ENCODE measurements at regions not wholly inside any gene's neighbourhood (a gene's known extent, or its start where the extent isn't known, plus 50 kb on each side); places are given as distances from the start of the nearest gene placed in this dataset.
"Not testable (repeated sequence)": the region's sequence is repeated elsewhere in the genome, so short reads cannot be mapped to it uniquely, and the experiment has no call there.

DNA sequence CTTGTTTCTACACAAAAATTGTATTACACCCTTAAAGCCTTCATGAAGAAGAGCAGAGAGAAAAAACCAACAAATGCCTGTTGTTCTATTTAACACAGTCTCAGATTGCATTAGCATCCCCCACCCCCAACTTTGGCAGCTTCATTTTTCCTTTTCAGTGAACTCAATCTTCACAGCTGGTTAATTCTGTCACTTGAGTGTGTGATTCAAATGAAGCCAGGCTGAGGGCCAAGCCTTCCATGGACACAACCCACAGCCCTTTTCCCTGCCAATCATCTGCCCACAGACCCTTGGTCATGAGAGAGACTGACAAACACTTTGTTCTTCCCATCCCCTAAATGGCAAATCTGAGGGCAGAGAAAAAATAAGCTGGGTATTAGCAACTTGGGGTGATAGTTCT is 217.5 kb upstream of the NMUR2 start:
- no peak for FAIRE-seq

DNA sequence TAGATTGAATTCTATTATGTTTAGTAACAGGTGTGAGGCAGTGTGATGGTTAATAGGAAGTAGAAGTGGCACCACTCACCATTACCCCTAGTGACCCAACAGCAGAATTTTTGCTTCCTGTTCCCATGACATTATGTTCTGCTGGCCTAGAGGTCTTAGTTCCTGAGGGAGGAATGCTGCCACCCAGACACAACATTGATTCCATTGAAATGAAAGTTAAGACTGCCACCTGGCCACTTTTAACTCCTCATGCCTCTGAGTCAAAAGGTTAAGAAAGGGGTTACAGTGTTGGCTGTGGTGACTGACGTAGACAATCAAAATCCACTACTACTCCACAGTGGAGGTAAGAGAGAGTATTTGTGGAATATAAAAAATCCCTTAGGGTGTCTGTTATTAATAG is 218.9 kb upstream of the NMUR2 start:
- no peak for FAIRE-seq

DNA sequence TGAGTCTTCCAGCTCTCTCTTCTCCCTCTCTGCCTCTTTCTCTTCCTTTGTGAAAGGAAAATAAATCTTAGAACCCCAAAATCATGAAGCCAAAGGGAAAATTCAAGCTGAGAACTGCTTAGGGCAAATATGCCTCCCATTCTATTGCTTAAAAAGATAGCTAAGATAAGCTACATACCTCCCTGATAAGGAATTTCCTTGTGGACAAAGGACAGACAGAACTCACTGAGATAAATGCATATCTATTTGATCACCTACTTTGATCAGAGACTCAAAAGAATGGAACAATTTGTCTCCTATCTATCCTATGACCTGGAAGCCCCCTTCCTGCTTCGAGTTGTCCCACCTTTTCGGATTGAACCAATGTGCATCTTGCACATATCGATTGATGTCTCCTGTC is 220.6 kb upstream of the NMUR2 start:
- no peak for FAIRE-seq

DNA sequence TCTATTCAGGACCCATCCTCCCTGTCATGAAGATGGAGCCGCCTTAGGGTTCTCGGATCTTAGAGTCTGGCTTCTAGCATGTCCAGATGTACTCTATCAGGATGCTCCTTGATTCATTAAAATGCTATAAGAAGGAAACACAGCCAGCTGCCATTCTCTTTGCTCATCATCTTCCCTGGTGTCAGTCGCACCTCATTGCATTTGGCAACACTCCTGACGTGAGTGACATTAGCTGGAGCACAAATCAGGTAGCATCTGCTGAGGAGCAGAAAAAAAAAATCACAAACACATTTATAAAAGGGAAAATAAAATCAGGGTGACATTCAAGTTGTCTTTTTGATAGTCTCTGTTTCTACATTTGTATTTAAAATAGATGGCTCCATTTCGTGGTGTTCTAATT is 226.1 kb upstream of the NMUR2 start:
- no peak for FAIRE-seq

DNA sequence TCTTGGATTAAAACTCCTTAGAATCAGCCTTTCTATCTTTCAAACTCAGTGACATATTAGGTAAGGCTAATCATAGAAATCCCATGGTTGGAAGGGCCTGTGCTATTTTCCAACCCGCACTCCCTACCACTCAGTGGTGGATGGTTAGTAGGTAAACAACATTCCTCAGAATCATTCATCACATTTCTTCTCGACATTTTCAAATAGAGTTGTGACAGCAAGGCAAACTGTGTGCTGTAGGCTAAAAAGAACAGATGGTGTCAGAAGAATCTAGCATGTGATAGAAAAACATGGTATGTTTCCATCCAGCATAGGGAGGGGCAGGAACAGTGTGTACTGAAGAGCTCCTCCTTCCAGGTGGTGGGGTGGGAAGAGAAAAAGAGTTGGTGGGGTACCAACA is 227.3 kb upstream of the NMUR2 start:
- FAIRE-seq: no peak

DNA sequence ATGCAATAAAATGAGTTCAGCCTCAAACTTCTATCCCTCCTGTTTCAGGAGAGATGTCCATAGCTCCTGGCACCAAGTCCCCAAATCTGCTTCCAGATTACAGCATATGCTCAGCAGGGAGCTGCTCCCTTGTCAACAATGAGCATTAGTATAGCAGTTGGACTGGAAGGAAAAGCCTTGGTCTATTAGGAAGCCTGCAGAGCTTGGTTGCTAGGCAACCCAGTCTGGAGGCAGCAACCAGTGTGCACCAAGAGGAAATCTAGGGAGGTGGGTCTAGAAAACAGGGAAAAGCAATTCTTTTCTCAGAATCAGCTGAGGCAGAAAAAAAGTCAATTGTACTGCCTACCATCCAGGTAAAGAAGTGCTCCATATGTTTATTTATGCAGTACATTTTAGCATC is 229.5 kb upstream of the NMUR2 start:
- no peak for FAIRE-seq

DNA sequence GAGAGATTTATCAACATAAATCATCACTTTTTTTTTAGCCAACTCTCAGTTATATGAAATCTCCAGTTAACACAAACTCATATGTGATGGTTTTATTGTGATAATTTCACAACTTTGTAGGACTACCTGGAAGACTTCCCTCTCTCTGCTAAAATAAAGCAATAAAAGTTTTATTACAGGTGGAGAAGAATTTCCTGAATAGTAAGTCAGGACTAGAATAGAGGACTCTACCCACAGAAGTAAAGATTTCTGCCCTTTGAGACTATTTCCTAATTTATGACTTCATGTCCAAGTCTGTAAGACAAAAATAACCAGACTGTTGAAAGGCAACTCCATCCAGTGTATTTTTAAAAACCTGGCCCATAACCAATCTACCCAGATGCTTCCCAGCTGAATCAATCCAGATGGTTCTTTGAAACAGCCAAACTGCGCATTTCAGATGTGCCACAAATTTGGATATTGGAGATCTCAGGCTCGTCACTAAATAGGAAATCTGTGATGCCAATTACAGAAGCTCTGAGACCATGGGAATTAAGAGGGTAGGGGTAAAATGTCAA is 234.0 kb upstream of the NMUR2 start:
- FAIRE-seq: no peak

DNA sequence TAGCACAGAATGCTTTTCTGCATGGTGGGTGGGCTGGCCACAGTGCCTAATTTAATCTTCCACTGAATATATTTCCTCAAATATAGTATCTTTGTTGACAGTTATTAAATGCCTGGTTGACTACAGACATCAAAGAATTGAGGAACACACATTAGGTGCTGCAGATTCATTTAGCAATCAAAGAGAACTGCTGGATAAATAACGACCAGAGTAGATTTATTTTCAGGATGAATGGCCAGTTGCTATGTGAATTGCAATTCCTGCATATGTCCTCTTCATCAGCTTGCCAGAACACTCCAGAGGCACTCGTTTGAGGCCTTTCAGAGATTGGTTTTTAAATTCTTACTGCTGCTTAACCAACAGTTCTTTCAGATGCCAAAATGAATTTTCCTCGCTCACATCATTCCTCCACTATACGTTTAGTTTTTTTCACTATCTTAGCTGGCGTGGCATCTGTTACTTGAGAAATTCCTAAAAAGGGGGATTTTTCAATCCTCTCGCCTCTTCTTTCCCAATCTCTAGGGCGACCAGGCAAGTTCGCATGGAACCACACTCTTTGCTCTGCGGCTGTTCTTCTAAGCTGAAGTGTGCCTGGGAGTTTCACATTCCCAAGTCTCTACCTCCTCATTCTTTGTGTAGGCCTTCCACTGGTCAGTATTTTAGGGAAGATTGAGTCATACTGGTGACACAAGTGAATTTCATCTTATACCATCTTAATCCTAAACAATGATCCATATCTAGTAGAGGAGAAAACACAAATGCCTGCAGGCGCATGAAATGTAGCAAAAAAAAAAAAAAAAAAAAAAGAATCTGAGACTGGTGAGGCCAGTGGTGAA is 237.1 kb upstream of the NMUR2 start:
- FAIRE-seq: no peak

DNA sequence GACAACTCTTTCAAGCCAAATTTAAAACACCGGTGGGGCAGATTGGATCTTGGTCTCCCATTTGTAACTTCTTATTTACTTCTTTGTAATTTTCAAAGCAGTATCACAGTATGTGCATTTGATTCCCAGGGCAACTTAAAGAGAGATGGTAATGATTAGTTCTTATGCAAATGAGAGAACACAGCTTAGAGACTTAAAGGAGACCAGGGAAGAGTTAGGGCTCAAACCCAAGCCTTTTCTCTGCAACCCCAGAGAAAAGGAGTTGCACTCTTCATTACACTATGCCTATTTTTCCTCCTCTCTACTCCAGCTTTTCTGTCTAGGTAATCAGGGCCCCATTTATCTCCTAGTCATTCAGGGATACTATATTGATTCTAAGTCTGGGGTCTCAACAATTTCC is 237.8 kb upstream of the NMUR2 start:
- no peak for FAIRE-seq

DNA sequence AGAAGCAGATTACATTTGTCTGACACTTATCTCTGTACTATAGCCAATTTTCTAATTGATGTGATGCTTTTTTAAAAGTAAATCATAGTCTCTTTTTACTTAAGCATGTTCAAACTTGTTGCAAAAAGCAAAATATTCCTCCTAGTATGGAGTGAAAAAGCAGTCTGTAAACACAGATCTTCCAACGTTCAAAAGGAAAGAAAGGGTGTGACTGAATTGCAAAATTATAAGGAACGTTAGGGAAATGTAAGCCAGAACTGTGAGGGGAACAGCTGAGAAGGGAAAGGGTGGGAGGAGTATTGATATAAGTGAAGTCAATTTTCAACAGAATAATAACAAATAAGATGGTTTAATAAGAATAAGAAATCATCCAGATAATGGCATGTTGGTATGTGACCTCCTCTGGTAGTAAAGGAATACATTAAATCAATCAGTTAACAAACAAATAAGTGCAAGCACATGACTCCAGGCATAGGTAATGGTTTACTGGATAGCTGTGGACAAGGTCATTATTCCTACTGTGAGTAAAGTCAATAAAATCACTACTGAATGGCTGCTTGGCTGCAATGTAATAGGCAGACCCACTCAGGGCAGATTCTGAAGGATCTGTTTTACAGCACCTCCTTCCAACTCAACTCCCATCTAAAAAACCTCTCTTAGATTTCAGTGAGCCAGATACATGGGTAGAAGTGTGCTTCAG is 239.1 kb upstream of the NMUR2 start:
- no peak for FAIRE-seq

DNA sequence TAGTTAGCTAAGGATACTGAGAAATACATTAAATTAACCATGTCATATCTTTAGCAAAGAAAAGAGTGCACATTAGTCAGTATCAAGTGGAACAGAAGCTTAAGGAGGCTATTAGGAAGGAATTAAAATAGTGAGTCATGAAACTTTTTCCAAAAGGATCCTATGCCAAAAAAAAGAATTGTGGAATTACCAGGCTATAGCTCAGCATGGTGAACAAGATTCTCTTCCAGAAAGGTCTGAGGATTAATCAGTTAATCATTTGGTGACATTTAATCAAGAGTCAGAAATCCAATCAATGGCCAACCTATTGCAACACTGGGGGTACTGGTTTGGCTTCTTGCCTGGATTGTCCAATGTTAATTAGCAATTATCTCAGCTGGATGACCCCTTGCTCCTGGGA is 244.5 kb upstream of the NMUR2 start:
- FAIRE-seq: no peak

DNA sequence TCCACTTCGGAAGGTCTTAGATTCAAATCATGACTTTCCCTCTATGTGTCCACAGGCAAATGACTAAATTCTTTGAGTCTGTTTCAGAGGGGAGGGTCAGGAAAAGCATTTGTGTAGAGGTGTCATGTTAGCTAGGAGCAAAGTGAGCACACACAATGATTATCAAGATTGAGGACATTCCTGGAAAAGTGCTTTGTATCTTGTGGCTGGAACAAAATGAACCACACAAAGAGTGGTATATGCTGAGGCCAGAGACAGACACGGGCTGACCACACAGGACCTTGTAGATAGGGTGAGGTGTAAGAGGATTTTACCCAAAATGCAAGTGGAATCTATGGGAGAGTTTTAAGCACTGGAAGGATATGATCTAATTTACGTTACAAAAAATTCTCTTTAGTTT is 245.3 kb upstream of the NMUR2 start:
- no peak for FAIRE-seq

DNA sequence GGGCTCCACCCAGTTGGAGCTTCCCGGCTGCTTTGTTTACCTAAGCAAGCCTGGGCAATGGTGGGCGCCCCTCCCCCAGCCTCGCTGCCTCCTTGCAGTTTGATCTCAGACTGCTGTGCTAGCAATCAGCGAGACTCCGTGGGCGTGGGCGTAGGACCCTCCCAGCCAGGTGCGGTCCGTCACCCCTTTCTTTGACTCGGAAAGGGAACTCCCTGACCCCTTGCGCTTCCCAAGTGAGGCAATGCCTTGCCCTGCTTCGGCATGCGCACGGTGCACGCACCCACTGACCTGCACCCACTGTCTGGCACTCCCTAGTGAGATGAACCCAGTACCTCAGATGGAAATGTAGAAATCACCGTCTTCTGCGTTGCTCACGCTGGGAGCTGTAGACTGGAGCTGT is 254.4 kb upstream of the NMUR2 start:
- not testable (repeated sequence) for FAIRE-seq

DNA sequence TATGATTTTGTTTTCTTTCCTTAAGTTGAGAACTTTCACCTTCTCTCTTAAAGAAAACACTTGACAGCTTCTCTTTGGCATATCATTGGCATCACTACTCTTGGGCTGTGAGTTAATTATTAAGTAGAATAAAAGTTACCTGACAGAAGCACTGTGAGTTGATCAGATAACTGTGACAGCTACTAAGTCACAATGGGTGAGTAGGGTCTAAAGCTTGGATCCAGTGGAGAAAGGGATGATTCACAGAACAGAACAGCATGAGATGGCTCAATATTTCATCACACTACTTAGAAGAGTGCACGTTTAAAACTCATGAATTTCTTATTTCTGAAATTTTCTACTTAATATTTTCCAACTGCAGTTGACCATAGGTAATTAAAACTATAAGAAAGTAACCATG is 268.5 kb upstream of the NMUR2 start:
- no peak for FAIRE-seq

DNA sequence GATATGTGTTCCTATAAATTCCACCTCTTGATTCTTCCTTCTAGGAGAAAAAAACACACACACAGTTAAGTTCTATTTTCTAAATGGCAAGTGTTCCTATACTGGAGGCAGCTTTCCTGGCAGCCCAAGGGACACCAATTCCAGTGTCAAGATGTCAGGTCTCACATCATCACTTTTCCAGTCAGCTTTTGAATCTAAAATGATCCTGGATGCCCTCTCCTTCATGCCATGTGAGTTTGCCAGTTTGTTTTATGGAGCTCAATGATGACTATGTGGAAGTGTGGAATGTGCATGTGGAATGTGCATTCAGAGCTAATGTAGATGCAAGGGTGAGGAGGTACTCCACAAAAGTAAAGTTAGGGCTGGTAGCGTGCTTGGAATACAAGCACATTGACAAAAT is 269.3 kb upstream of the NMUR2 start:
- FAIRE-seq: no peak

DNA sequence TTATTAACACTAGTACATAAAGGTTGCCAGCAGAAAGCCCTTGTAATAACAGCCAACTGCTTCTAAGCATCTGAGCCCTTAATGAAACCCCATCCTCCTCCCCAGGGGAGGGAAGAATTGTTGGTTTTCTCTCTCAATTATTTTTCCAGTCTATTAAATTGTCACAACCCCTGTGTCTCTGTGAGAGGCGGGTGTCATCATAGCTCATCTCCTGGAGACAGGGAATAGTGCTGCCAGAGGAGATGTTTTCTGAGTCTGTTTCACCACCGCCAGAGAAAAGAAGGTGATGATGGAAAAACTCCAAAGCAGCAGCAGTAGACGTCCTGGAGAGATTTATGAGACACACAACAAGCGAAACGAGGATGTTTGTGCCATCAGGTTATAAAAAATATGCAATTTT is 271.1 kb upstream of the NMUR2 start:
- FAIRE-seq: no peak

DNA sequence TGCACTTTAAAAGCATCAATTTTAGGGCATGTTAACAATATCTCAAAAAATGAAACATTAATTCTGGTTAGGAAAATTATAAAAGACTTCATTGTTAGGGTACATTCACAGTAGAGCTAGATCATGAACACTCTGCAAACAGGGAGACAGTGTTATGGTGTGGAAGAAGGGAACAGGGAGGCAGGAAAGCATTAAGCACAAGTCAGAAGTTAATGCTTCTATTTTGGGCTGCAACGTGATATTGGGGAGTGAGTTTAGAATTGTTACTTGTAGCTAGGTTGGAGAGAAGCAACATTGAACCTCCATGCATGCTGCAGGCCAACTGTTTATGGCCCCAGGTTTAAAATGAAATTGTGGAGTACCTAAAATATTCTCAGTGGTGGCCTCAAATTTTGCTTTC is 278.1 kb upstream of the NMUR2 start:
- no peak for FAIRE-seq

DNA sequence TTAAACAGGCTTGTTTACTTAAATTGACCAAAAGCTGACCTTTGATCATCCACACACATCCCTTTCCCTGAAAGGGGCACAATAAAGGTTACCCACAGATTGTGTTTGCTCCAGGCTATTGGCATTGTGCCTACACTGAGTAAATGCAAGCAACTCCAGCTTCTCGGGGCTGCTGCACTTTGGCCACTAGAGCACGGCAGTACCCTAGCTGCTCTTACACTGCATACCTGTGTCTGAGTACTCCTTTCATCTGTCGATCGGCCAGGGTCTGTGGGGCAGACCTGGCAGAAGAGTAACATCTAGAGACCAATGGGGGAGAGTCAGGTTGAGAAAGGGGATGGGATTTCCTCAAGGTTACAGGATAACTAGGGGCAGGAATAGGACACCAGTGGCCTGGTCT is 281.9 kb upstream of the NMUR2 start:
- no peak for FAIRE-seq

DNA sequence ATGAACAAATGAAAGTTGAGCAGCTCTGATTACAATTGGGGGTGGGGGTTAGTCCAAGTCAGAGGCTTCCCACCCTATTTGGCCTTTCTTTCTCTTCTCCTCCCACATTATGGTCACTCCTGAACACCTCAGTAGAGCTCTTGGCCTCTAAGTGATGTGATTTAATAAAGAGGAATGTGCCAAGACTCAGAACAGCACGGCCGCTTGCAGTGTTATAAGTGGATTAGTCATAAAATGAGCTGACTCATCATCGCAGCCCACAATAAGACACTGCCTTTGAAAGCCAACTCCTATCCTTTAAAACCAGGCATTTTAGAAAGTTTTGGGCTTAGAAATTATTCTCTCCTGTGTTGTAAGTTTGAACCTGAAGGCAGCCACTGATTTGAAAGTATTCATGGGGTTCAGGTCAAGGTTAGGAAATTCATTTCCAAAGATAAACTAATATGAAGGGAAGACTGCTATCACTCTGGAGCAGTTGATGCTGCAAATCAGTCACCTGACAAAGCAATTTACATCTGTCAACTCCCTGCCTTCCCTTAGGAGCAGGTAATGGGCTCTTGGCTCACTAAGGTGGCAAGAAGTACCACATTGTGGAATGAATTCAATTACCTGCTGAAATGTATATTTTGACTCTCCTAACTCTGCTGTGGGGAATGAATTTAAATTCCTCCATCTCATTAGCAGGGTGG is 283.6 kb upstream of the NMUR2 start:
- FAIRE-seq: no peak

DNA sequence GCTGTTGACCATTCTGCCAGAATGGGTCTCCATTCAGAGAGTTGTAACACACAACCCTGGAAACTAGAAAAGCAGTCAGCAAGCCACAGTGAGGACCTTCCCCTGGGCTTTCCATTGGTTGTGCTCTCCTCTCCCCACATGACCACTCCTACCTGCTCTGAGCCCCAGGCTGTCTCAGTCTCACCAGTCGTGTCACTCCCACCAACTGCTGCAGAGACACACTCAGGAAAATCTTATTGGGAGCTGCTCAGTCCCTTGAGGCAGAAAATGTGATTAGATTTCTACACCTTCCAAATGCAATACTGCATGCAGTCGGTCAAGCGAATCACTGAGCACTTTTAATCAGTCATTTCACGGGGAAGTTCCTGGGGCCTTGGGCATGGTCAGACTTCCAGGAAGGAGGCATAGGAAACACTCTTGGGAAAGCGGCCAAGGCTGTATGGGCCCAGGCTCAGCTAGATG is 284.2 kb upstream of the NMUR2 start:
- FAIRE-seq: no peak

DNA sequence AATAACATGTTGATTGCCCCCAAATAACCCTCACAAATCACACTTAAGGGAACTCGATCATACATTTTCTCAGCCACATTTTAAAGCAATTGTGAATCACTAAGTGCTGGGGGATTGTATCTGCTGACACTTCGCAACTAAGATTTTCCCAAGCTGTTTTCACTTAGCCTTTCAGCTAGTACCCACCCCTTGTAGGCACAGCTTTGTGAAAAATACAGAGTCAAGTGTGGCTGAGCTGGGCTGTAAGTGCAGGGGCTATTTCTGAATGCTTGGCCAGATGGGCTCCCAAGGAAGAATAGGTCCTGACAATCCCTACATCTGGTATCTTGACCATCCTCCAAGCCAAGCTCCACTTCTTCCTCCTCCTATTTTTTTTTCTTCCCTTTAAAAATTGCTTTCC is 289.2 kb upstream of the NMUR2 start:
- no peak for FAIRE-seq

DNA sequence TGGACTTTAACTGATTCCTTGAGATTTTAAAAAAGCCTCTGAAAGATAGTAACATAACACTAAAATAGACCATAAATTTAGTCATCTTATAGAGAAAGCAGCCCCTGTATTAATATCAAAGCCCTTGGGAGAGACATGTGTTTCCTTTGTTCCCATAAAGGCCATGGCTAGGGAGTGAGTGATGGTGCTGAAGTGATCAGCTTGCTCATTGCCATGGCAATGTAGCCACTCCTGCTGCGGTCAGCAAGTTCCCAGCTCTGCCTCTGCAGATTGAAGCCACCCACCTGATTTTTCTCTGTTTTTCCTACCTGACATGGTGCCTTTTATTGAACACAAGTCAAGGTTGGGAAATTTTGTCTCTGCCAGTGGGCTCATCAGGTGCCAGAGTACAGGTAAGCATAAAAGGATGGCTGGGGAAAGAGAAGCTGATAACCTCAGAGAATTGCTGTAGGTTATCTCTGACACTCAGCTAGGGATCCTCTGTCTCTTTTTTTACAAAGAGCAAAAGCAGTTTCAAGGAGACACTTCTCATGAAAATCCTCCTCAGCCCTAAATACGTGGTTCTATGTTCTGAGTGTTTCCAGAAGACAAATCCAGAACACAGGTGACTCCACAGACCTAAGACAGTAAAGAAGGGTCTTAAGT is 296.3 kb upstream of the NMUR2 start:
- FAIRE-seq: no peak

DNA sequence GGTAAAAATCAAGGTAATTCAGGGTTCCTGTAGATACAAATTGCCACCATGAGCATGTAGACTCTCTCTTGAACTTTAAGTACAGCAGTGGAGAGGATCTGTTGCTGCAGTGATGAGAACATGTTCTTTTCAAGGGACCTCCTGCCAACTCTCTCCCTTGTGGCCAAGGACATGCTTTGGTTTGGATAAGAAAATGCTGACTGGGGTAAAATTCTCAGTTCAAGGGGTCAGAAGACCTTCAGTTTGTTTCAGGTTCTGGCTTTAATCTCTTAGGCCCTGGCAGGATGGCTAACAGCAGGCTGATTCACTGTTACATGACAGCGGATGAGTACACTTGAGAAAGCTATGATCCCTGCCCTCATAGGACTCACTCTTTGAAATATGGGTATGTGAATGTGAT is 299.2 kb upstream of the NMUR2 start:
- FAIRE-seq: no peak
